ENCODE measurements at regions not wholly inside any gene's neighbourhood (a gene's known extent, or its start where the extent isn't known, plus 50 kb on each side); places are given as distances from the start of the nearest gene placed in this dataset.
"Not testable (repeated sequence)": the region's sequence is repeated elsewhere in the genome, so short reads cannot be mapped to it uniquely, and the experiment has no call there.

DNA sequence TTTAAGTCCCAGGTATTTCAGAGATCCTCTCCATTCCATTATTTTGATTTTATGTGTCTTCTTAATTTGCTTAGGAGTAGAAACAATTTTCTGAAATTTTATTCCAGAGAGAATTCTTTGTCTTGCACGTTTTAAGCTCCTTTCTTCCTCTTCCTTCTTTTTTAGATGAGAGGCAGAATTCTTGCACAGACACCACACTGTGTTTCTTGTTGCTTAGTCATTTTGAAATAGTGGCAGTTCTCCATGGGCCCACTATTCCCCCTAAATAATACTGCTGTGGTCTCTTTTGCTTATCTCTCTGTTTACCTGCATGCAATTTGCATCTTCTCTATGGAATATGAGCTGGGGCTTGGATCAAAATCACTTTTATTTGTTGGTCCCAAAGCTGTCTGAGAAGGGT is 54.3 kb upstream of the WAC start:
- no peak for DNase-seq (ENCODE audit: low spot score)
- in situ Hi-C loops (cut with MboI; ENCODE audit: low pct_unique_long_range_greater_than_20kb, low sequenced_read_pairs, unreplicated experiment) = no loop called here
- TF ChIP-seq, protein P1, sequence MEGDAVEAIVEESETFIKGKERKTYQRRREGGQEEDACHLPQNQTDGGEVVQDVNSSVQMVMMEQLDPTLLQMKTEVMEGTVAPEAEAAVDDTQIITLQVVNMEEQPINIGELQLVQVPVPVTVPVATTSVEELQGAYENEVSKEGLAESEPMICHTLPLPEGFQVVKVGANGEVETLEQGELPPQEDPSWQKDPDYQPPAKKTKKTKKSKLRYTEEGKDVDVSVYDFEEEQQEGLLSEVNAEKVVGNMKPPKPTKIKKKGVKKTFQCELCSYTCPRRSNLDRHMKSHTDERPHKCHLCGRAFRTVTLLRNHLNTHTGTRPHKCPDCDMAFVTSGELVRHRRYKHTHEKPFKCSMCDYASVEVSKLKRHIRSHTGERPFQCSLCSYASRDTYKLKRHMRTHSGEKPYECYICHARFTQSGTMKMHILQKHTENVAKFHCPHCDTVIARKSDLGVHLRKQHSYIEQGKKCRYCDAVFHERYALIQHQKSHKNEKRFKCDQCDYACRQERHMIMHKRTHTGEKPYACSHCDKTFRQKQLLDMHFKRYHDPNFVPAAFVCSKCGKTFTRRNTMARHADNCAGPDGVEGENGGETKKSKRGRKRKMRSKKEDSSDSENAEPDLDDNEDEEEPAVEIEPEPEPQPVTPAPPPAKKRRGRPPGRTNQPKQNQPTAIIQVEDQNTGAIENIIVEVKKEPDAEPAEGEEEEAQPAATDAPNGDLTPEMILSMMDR (IDR thresholded peaks at IDR 0.05; ENCODE audit: extremely low read depth, insufficient read depth, missing control alignments) = no peak

DNA sequence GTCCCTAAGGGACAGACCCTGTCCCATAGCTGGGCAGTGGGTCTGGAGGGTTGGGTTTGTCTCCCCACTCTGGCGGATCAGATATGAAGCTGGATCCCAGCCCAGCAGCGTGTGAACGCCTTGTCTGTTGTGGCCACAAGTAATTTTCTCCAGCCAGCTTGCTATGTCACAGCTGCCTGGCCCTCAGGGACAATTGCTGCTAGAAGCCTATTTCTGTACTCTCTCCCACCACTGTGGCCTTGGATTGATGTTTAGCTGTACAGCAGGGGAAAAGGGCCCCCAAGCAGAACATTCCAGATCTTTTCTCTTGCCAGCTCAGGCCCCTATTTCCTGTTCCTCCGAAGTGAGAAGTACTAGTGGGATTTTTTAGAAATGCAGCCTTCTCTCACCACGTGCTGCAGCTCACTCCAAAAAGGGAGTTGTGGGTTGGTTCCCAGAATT is 53.5 kb upstream of the WAC start:
- in situ Hi-C loops (cut with MboI; ENCODE audit: low pct_unique_long_range_greater_than_20kb, low sequenced_read_pairs, unreplicated experiment) = no loop called here
- TF ChIP-seq, protein P1 (IDR thresholded peaks at IDR 0.05; ENCODE audit: extremely low read depth, insufficient read depth, missing control alignments) = no peak
- no peak for DNase-seq (ENCODE audit: low spot score)

DNA sequence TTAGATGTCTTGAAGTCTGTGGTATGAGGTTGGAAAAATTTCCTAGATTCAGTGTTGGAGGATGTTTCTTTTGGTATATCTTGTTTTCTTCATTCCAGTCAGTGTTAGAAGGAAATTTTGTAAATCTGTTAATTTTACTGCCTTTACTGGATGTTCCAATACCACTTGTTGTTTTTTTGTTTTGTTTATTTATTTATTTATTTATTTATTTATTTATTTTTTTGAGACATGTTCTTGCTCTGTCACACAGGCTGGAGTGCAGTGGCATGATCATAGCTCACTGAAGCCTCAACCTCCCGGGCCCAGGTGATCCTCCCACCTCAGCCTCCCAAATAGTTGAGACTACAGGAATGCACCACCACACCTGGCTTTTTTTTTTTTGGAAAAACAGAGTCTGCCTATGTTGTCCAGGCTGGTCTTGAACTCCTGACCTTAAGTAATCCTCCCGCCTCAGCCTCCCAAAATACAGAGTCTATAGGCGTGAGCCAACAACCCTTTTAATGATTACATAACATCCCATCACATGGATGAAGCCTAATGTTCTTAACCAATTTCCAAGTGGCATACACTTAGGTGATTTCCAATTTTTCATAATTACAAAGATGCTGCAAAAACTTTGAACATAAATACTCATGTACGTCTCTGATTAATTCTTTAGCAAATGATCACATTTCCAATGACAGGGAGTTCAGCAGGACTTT is 52.8 kb upstream of the WAC start:
- in situ Hi-C loops (cut with MboI; ENCODE audit: low pct_unique_long_range_greater_than_20kb, low sequenced_read_pairs, unreplicated experiment) = no loop called here
- no peak for DNase-seq (ENCODE audit: low spot score)
- TF ChIP-seq, protein P1 (IDR thresholded peaks at IDR 0.05; ENCODE audit: extremely low read depth, insufficient read depth, missing control alignments) = no peak

DNA sequence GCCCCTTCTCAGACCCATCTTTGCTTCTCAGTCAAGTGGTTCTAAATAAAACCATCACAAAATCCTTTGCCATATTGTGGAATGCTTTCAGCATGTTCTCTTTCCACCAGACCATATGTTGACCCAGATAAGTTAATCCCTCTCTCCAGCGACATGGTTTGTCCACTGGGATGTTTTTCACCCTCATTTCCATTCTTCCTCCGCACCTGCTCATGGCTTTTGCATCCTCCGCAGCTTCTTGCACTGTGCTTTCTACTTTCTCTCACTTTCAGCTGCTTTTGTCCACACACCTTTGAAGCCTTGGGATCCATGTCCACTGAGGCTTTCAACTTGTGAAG is 52.3 kb upstream of the WAC start:
- DNase-seq (ENCODE audit: low spot score) = no peak
- TF ChIP-seq, protein P1 (IDR thresholded peaks at IDR 0.05; ENCODE audit: extremely low read depth, insufficient read depth, missing control alignments) = no peak
- in situ Hi-C loops (cut with MboI; ENCODE audit: low pct_unique_long_range_greater_than_20kb, low sequenced_read_pairs, unreplicated experiment) = no loop called here

DNA sequence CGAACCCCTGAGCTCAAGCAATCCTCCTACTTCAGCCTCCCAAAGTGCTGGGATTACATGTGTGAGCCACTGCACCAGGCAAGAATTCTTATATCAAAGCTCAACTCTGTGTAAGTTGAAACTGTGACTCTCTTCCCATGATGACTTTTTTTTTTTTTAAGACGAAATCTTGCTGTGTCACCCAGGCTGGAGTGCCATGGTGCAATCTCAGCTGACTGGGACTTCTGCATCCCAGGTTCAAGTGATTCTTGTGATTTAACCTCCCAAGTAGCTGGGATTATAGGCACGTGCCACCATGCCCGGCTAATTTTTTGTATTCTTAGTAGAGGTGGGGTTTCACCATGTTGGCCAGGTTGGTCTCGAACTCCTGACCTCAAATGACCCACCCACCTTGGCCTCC is 51.6 kb upstream of the WAC start:
- in situ Hi-C loops (cut with MboI; ENCODE audit: low pct_unique_long_range_greater_than_20kb, low sequenced_read_pairs, unreplicated experiment); DNase-seq (ENCODE audit: low spot score): not testable (repeated sequence)

DNA sequence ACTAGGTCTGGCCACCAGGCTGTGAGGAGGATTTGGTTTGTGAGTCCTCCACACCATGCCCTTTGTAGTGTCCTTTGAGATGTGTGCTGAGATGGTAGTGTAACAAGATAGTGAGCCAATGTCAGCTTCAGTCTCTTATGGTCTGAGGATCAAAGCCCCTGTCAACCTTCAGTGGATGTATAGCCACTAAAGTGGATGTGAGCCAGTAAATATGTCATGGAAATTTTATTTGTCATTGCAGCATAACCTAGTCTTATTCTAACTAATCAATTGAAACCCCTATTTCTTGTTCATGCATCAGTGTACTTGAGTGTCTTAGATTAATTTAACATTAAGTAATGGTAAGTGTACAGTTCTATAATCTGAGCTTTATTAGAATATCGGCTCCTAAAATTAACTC is 51.0 kb upstream of the WAC start:
- TF ChIP-seq, protein P1 (IDR thresholded peaks at IDR 0.05; ENCODE audit: extremely low read depth, insufficient read depth, missing control alignments) = no peak
- in situ Hi-C loops (cut with MboI; ENCODE audit: low pct_unique_long_range_greater_than_20kb, low sequenced_read_pairs, unreplicated experiment) = no loop called here
- no peak for DNase-seq (ENCODE audit: low spot score)

All from GM13977 (cell line).